ENCODE measurements at regions not wholly inside any gene's neighbourhood (a gene's known extent, or its start where the extent isn't known, plus 50 kb on each side); places are given as distances from the start of the nearest gene placed in this dataset.

DNA sequence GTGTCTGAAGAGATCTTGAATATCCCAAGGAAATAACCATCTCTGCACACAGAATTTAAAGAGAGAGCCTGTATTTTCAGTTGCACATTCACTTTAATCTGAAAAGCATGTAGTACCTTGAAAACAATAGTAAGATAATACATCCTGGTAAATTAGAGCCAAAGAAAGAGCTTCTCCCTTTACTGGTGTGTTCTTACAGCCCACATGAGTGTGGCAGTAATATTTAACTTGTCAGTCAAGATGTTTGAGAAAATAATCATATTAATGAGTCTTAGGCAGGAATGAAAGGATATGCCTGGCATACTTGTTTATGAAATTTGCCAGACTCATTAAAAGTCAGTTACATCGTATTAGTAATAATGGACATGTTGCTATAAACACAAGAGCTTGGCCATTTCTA, 908.4 kb upstream of the ADGRL4 start:
- Mint-ChIP-seq H3K4me3 (ENCODE audit: low read depth, unreplicated experiment) (no peak overlapping the region), H3K4me1 (ENCODE audit: low read depth, unreplicated experiment) (no peaks in the 10 kb centered on the region), H3K27ac (ENCODE audit: unreplicated experiment) (no peak overlapping the region), H3K36me3 (ENCODE audit: insufficient read depth, unreplicated experiment) (no peaks in the 10 kb centered on the region), H3K9me3 (ENCODE audit: low read depth, unreplicated experiment) (peaks cover 3% of the 10 kb centered on the region), H3K27me3 (ENCODE audit: unreplicated experiment) (no peaks in the 10 kb centered on the region)
- CTCF ChIA-PET, result no interaction called here
- intact Hi-C loops (cut with micrococcal nuclease; ENCODE audit: unreplicated experiment), result no loop called here
- BruUV-seq (replicated peaks), result no TSS peak
- DNase-seq, result no peak
- TF ChIP-seq, protein P1, sequence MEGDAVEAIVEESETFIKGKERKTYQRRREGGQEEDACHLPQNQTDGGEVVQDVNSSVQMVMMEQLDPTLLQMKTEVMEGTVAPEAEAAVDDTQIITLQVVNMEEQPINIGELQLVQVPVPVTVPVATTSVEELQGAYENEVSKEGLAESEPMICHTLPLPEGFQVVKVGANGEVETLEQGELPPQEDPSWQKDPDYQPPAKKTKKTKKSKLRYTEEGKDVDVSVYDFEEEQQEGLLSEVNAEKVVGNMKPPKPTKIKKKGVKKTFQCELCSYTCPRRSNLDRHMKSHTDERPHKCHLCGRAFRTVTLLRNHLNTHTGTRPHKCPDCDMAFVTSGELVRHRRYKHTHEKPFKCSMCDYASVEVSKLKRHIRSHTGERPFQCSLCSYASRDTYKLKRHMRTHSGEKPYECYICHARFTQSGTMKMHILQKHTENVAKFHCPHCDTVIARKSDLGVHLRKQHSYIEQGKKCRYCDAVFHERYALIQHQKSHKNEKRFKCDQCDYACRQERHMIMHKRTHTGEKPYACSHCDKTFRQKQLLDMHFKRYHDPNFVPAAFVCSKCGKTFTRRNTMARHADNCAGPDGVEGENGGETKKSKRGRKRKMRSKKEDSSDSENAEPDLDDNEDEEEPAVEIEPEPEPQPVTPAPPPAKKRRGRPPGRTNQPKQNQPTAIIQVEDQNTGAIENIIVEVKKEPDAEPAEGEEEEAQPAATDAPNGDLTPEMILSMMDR (IDR thresholded peaks at IDR 0.05; ENCODE audit: unreplicated experiment), result no peak

DNA sequence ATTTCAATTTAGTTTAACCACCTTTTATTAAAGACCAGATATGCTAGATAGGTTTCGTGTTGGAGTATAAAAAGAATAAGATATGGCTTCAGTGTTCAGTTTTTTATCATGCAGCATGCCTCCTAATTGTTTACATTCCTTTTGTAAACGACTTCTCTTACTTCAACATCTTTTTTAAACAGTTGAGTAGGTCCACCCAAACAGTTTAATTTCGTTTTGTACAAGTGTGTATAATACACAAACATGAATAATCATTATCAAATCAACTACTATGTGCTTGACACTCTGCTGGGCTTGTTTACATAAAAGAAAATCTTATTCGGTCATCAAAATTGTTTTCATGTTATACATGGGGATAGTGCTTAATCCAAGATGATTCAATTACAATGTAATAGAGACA, 906.3 kb upstream of the ADGRL4 start:
- no peak for DNase-seq
- Mint-ChIP-seq H3K4me3 (ENCODE audit: low read depth, unreplicated experiment) (no peak overlapping the region), H3K9me3 (ENCODE audit: low read depth, unreplicated experiment) (peaks cover 3% of the 10 kb centered on the region), H3K4me1 (ENCODE audit: low read depth, unreplicated experiment) (no peaks in the 10 kb centered on the region), H3K27me3 (ENCODE audit: unreplicated experiment) (no peaks in the 10 kb centered on the region), H3K27ac (ENCODE audit: unreplicated experiment) (no peak overlapping the region), H3K36me3 (ENCODE audit: insufficient read depth, unreplicated experiment) (no peaks in the 10 kb centered on the region)
- TF ChIP-seq, protein P1 (IDR thresholded peaks at IDR 0.05; ENCODE audit: unreplicated experiment), result no peak
- intact Hi-C loops (cut with micrococcal nuclease; ENCODE audit: unreplicated experiment), result no loop called here
- CTCF ChIA-PET, result no interaction called here
- BruUV-seq (replicated peaks), result no TSS peak

DNA sequence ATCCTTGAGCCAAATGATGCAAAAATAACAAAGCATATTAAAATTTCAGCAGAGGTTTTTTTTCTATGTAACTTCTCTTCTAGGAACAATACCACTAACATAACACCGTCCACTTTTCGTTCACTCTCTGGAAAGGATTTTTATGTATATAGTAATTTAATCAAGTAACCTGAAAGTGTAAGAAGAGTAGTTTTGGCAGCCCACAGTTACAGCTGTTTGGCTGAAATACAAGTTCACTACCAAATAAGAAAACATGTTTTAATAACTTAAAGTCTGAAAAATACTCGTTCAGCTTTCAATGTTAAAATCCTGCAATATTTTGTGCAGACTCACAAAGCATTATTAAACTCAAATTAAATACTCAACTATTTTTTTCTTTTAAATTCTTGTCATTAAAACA, 896.8 kb upstream of the ADGRL4 start:
- TF ChIP-seq, protein P1 (IDR thresholded peaks at IDR 0.05; ENCODE audit: unreplicated experiment), result no peak
- BruUV-seq (replicated peaks), result no TSS peak
- Mint-ChIP-seq H3K36me3 (ENCODE audit: insufficient read depth, unreplicated experiment) (no peaks in the 10 kb centered on the region), H3K27ac (ENCODE audit: unreplicated experiment) (no peak overlapping the region), H3K9me3 (ENCODE audit: low read depth, unreplicated experiment) (peaks cover 13% of the 10 kb centered on the region), H3K4me3 (ENCODE audit: low read depth, unreplicated experiment) (no peak overlapping the region), H3K27me3 (ENCODE audit: unreplicated experiment) (no peaks in the 10 kb centered on the region), H3K4me1 (ENCODE audit: low read depth, unreplicated experiment) (no peaks in the 10 kb centered on the region)
- DNase-seq, result no peak
- CTCF ChIA-PET, result no interaction called here
- intact Hi-C loops (cut with micrococcal nuclease; ENCODE audit: unreplicated experiment), result no loop called here

DNA sequence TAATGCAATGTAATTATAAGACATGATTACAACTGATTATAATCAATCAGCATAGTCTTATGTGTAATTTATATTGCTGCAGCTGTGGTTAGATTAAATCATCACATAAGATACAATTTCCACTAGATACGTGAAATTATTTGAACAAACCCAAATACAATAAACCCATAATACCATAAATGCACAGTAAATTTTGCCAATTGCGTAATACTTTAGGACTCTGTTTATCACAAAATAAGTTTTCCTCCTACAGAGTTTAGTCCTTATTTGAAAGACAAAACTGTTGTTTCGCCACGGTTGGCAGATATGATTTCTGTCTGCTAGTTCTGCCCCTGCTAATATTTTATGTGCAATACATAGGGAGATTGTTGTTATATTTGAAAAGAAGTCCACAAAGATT, 895.9 kb upstream of the ADGRL4 start:
- intact Hi-C loops (cut with micrococcal nuclease; ENCODE audit: unreplicated experiment), result no loop called here
- no peaks in the 10 kb centered on the region for H3K36me3 Mint-ChIP-seq (ENCODE audit: insufficient read depth, unreplicated experiment)
- peaks cover 13% of the 10 kb centered on the region for H3K9me3 Mint-ChIP-seq (ENCODE audit: low read depth, unreplicated experiment)
- TF ChIP-seq, protein P1 (IDR thresholded peaks at IDR 0.05; ENCODE audit: unreplicated experiment), result no peak
- H3K27ac Mint-ChIP-seq (ENCODE audit: unreplicated experiment), result no peak overlapping the region
- no peaks in the 10 kb centered on the region for H3K4me1 Mint-ChIP-seq (ENCODE audit: low read depth, unreplicated experiment)
- H3K27me3 Mint-ChIP-seq (ENCODE audit: unreplicated experiment), result no peaks in the 10 kb centered on the region
- CTCF ChIA-PET, result no interaction called here
- no peak for DNase-seq
- no TSS peak for BruUV-seq (replicated peaks)
- H3K4me3 Mint-ChIP-seq (ENCODE audit: low read depth, unreplicated experiment), result no peak overlapping the region

DNA sequence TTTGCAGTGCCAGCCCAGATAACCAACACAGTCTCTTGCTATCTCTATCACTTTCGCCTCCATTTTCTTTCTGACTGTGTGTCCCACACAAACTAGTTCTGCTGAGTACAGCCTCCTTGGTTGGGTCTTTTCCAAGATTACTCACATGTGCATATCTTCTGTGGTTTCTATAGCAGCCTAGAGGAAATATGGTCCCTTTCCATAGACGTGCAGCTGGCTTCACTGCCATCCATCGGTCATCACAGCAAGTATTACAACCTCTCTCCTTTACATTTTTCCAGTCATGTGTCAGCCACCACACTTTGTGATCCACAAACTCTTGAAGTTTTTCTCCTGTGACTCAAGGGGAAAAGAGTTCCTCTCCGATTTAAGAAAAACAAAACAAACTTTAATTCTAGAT, 893.4 kb upstream of the ADGRL4 start:
- no peak overlapping the region for H3K27ac Mint-ChIP-seq (ENCODE audit: unreplicated experiment)
- H3K27me3 Mint-ChIP-seq (ENCODE audit: unreplicated experiment), result no peaks in the 10 kb centered on the region
- no peaks in the 10 kb centered on the region for H3K4me1 Mint-ChIP-seq (ENCODE audit: low read depth, unreplicated experiment)
- intact Hi-C loops (cut with micrococcal nuclease; ENCODE audit: unreplicated experiment), result no loop called here
- TF ChIP-seq, protein P1 (IDR thresholded peaks at IDR 0.05; ENCODE audit: unreplicated experiment), result no peak
- peaks cover 13% of the 10 kb centered on the region for H3K9me3 Mint-ChIP-seq (ENCODE audit: low read depth, unreplicated experiment)
- H3K36me3 Mint-ChIP-seq (ENCODE audit: insufficient read depth, unreplicated experiment), result no peaks in the 10 kb centered on the region
- CTCF ChIA-PET, result no interaction called here
- no peak for DNase-seq
- H3K4me3 Mint-ChIP-seq (ENCODE audit: low read depth, unreplicated experiment), result no peak overlapping the region
- BruUV-seq (replicated peaks), result no TSS peak
